MM.1S (cell line): ENCODE measurements at regions not wholly inside any gene's neighbourhood (a gene's known extent, or its start where the extent isn't known, plus 50 kb on each side); places are given as distances from the start of the nearest gene placed in this dataset.

Source experiments
- DNase-seq: peaks from one replicate; pipeline ENCODE4 v3.0.0-alpha.2; 2015
- H2AFZ ChIP-seq: fragments of 300-600 bp; sonication (generic); 2 replicates; pipeline ENCODE4 v1.6.0; 2016; ENCODE audit warnings: antibody characterized with exemption, low read length
- H3F3A ChIP-seq: fragments of 300-600 bp; sonication (generic); 2 replicates; pipeline ENCODE4 v1.6.1; 2016; ENCODE audit warnings: mild to moderate bottlenecking, antibody characterized with exemption, low read length, moderate library complexity, mixed read lengths; ENCODE audit not compliant: insufficient read depth
- H3K27ac ChIP-seq: fragments of 300-600 bp; sonication (generic); 2 replicates; pipeline ENCODE4 v1.5.1; 2016; ENCODE audit warnings: mild to moderate bottlenecking, low read length
- H3K27me3 ChIP-seq: fragments of 300-600 bp; sonication (generic); replicated peaks from 2 replicates; pipeline ENCODE4 v1.6.0; 2016; ENCODE audit warnings: low read length; ENCODE audit not compliant: insufficient read depth
- H3K36me3 ChIP-seq: fragments of 300-600 bp; sonication (generic); replicated peaks from 2 replicates; pipeline ENCODE4 v1.6.1; 2016; ENCODE audit warnings: mild to moderate bottlenecking, low read length, mixed read lengths; ENCODE audit not compliant: insufficient read depth
- H3K4me1 ChIP-seq: fragments of 300-600 bp; sonication (generic); 2 replicates; pipeline ENCODE4 v1.6.1; 2016; ENCODE audit warnings: low read length, mixed read lengths
- H3K4me2 ChIP-seq: fragments of 300-600 bp; sonication (generic); 2 replicates; pipeline ENCODE4 v1.6.0; 2016; ENCODE audit warnings: low read depth, low read length
- H3K4me3 ChIP-seq: fragments of 300-600 bp; sonication (generic); 2 replicates; pipeline ENCODE4 v1.5.1; 2016; ENCODE audit warnings: low read length, mixed read lengths
- H3K79me2 ChIP-seq: fragments of 300-600 bp; sonication (generic); 2 replicates; pipeline ENCODE4 v1.6.1; 2016; ENCODE audit warnings: mixed run types, low read length, mixed read lengths
- H3K9ac ChIP-seq: fragments of 300-600 bp; sonication (generic); 2 replicates; pipeline ENCODE4 v1.6.1; 2016; ENCODE audit warnings: low read length, mixed read lengths
- H3K9me2 ChIP-seq: fragments of 300-600 bp; sonication (generic); replicated peaks from 2 replicates; pipeline ENCODE4 v1.6.1; 2016; ENCODE audit warnings: mild to moderate bottlenecking, low read length, mixed read lengths; ENCODE audit not compliant: insufficient read depth
- H3K9me3 ChIP-seq: fragments of 300-600 bp; sonication (generic); replicated peaks from 2 replicates; pipeline ENCODE4 v1.6.1; 2016; ENCODE audit warnings: mild to moderate bottlenecking, low read length, mixed read lengths; ENCODE audit not compliant: insufficient read depth
- H4K20me1 ChIP-seq: fragments of 300-600 bp; sonication (generic); 2 replicates; pipeline ENCODE4 v1.6.1; 2016; ENCODE audit warnings: mild to moderate bottlenecking, low read length, moderate library complexity, mixed read lengths; ENCODE audit not compliant: insufficient read depth
- CTCF ChIP-seq: fragments of 300-600 bp; sonication (generic); IDR thresholded peaks from 2 replicates; pipeline ENCODE4 v1.5.1; 2016; ENCODE audit warnings: antibody characterized with exemption, low read length, mixed read lengths
- EZH2 ChIP-seq: fragments of 300-600 bp; sonication (generic); optimal IDR thresholded peaks from 2 replicates; pipeline ENCODE3; 2017; ENCODE audit warnings: low read depth, mild to moderate bottlenecking, antibody characterized with exemption, low read length, mixed read lengths
- EZH2phosphoT487 ChIP-seq: fragments of 300-600 bp; sonication (generic); IDR thresholded peaks from 2 replicates; pipeline ENCODE4 v1.6.1; 2018; ENCODE audit warnings: antibody characterized with exemption, low read length

GRCh38 chr2:234620018-234620417 is 123.1 kb upstream of the ARL4C start:
- H3K27ac ChIP-seq, result no peak overlapping the region
- no peaks in the 10 kb centered on the region for H3K9me3 ChIP-seq
- H3K4me2 ChIP-seq, result no peak overlapping the region
- H3K9ac ChIP-seq, result no peak overlapping the region
- H3K27me3 ChIP-seq, result no peaks in the 10 kb centered on the region
- TF ChIP-seq CTCF, result no peak
- H3K4me1 ChIP-seq, result no peaks in the 10 kb centered on the region
- no peaks in the 10 kb centered on the region for H3F3A ChIP-seq
- no peaks in the 10 kb centered on the region for H4K20me1 ChIP-seq
- H3K79me2 ChIP-seq, result no peaks in the 10 kb centered on the region
- DNase-seq, result no peak
- H3K4me3 ChIP-seq, result no peak overlapping the region
- H2AFZ ChIP-seq, result no peak overlapping the region
- no peaks in the 10 kb centered on the region for H3K9me2 ChIP-seq
- H3K36me3 ChIP-seq, result no peaks in the 10 kb centered on the region

GRCh38 chr2:234615643-234616356 is 118.9 kb upstream of the ARL4C start:
- Histone ChIP-seq H3K9me3 (no peaks in the 10 kb centered on the region), H4K20me1 (no peaks in the 10 kb centered on the region), H3K9ac (no peak overlapping the region), H3F3A (no peaks in the 10 kb centered on the region), H3K4me1 (no peaks in the 10 kb centered on the region), H3K4me3 (no peak overlapping the region), H3K9me2 (no peaks in the 10 kb centered on the region), H3K27me3 (no peaks in the 10 kb centered on the region), H3K27ac (no peak overlapping the region), H3K4me2 (no peak overlapping the region), H3K36me3 (no peaks in the 10 kb centered on the region), H3K79me2 (no peaks in the 10 kb centered on the region), H2AFZ (no peak overlapping the region)
- DNase-seq, result no peak
- TF ChIP-seq EZH2, result no peak
- TF ChIP-seq CTCF, result no peak
- no peak for TF ChIP-seq EZH2phosphoT487

- Histone ChIP-seq H3K4me3 (no peak overlapping the region), H3K79me2 (no peaks in the 10 kb centered on the region), H2AFZ (no peak overlapping the region), H3K4me1 (no peaks in the 10 kb centered on the region), H3K9me2 (no peaks in the 10 kb centered on the region), H3K27ac (no peak overlapping the region), H3K36me3 (no peaks in the 10 kb centered on the region), H3K4me2 (no peak overlapping the region), H3F3A (no peaks in the 10 kb centered on the region), H3K9me3 (no peaks in the 10 kb centered on the region), H3K27me3 (no peaks in the 10 kb centered on the region), H4K20me1 (no peaks in the 10 kb centered on the region), H3K9ac (no peak overlapping the region)
- no peak for DNase-seq
- no peak for TF ChIP-seq EZH2phosphoT487
- peak; percentile 15; the same call in 1 of the 2 replicates for TF ChIP-seq CTCF
- TF ChIP-seq EZH2, result no peak
Observed at GRCh38 chr2:234611209-234611608, 114.3 kb upstream of the ARL4C start.
